CD14-positive monocyte (primary cell): ENCODE measurements at regions not wholly inside any gene's neighbourhood (a gene's known extent, or its start where the extent isn't known, plus 50 kb on each side); places are given as distances from the start of the nearest gene placed in this dataset.

Experiments used
- DNase-seq, 3 donors: peaks; one replicate each; pipeline ENCODE4 v3.0.0-alpha.2; 2011 to 2022
- H2AFZ ChIP-seq: 2 replicates; pipeline ENCODE4 v1.6.0; 2012; ENCODE audit warnings: mild to moderate bottlenecking, low read depth, low read length, inconsistent platforms; ENCODE audit not compliant: insufficient read depth, poor library complexity, severe bottlenecking
- H3K27ac ChIP-seq, 2 donors: 1 replicate in 1 of 2; 2 replicates in 1 of 2; pipeline ENCODE4 v1.5.1; 2012 to 2013; ENCODE audit warnings: low read length in 2 of 2, control low read depth in 1 of 2, inconsistent platforms in 1 of 2, low read depth in 1 of 2, mild to moderate bottlenecking in 1 of 2
- H3K27me3 ChIP-seq, 2 donors: one replicate each; pipeline versions ENCODE4 v1.6.0 to v1.6.1; 2011 to 2013; ENCODE audit warnings: low read length in 2 of 2; ENCODE audit not compliant: control insufficient read depth in 2 of 2, insufficient read depth in 2 of 2
- H3K36me3 ChIP-seq, 2 donors: replicated peaks in 1 of 2; 1 replicate in 1 of 2; 2 replicates in 1 of 2; pipeline versions ENCODE4 v1.5.1 to v1.6.1; 2012 to 2013; ENCODE audit warnings: low read length in 2 of 2, control low read depth in 1 of 2, inconsistent platforms in 1 of 2, mild to moderate bottlenecking in 1 of 2; ENCODE audit not compliant: insufficient read depth in 2 of 2, control insufficient read depth in 1 of 2
- H3K4me1 ChIP-seq, 2 donors: 1 replicate in 1 of 2; 2 replicates in 1 of 2; pipeline versions ENCODE4 v1.5.1 to v1.6.1; 2012 to 2013; ENCODE audit warnings: low read length in 2 of 2, control low read depth in 1 of 2, inconsistent platforms in 1 of 2, mild to moderate bottlenecking in 1 of 2, moderate library complexity in 1 of 2; ENCODE audit not compliant: insufficient read depth in 2 of 2, control insufficient read depth in 1 of 2
- H3K4me2 ChIP-seq: replicated peaks from 2 replicates; pipeline ENCODE3; 2012; ENCODE audit warnings: low read length, moderate library complexity, mild to moderate bottlenecking; ENCODE audit not compliant: poor library complexity, severe bottlenecking; ENCODE audit errors: extremely low read depth
- H3K4me3 ChIP-seq, 3 experiments: fragments of 200-600 bp in 1 of 3; sonication (generic) in 1 of 3; replicated peaks in 1 of 3; 1 replicate in 2 of 3; 2 replicates in 1 of 3; pipeline ENCODE4 v1.5.1; 2011 to 2013; ENCODE audit warnings: low read length in 3 of 3, mild to moderate bottlenecking in 3 of 3, control low read depth in 2 of 3, low read depth in 2 of 3, inconsistent platforms in 1 of 3, moderate library complexity in 1 of 3
- H3K79me2 ChIP-seq: 2 replicates; pipeline ENCODE4 v1.6.0; 2012; ENCODE audit warnings: mild to moderate bottlenecking, control low read depth, inconsistent platforms, low read length, moderate library complexity; ENCODE audit not compliant: insufficient read depth
- H3K9ac ChIP-seq: 2 replicates; pipeline ENCODE4 v1.6.0; 2017; ENCODE audit warnings: low read length, mild to moderate bottlenecking; ENCODE audit not compliant: insufficient read depth, poor library complexity, severe bottlenecking
- H3K9me3 ChIP-seq, 2 donors: replicated peaks in 1 of 2; 1 replicate in 1 of 2; 2 replicates in 1 of 2; pipeline versions ENCODE4 v1.5.1 to v1.6.1; 2012 to 2013; ENCODE audit warnings: low read length in 2 of 2, control low read depth in 1 of 2; ENCODE audit not compliant: control insufficient read depth in 1 of 2, insufficient read depth in 1 of 2
- H4K20me1 ChIP-seq: 2 replicates; pipeline ENCODE4 v1.6.0; 2012; ENCODE audit warnings: mild to moderate bottlenecking, low read length, control low read depth, moderate library complexity; ENCODE audit not compliant: insufficient read depth
- H3K27ac Mint-ChIP-seq, 7 donors: one replicate each; pipeline ENCODE4 v1.8.0; 2020; ENCODE audit warnings: mild to moderate bottlenecking in 7 of 7, mixed read lengths in 7 of 7, moderate library complexity in 6 of 7, inconsistent platforms in 2 of 7
- H3K27me3 Mint-ChIP-seq, 3 donors: one replicate each; pipeline ENCODE4 v1.8.0; 2021 to 2022; ENCODE audit warnings: low read depth in 3 of 3, mild to moderate bottlenecking in 3 of 3, mixed read lengths in 3 of 3, moderate library complexity in 3 of 3, inconsistent platforms in 1 of 3
- H3K36me3 Mint-ChIP-seq, 2 donors: one replicate each; pipeline ENCODE4 v1.8.0; 2020; ENCODE audit warnings: mixed read lengths in 2 of 2, inconsistent platforms in 1 of 2, mild to moderate bottlenecking in 1 of 2
- H3K4me1 Mint-ChIP-seq: one replicate; pipeline ENCODE4 v1.8.0; 2020; ENCODE audit warnings: mild to moderate bottlenecking, mixed read lengths
- H3K4me3 Mint-ChIP-seq, 2 donors: one replicate each; pipeline ENCODE4 v1.8.0; 2020; ENCODE audit warnings: mild to moderate bottlenecking in 2 of 2, mixed read lengths in 2 of 2, moderate library complexity in 1 of 2
- H3K9me3 Mint-ChIP-seq, 7 donors: one replicate each; pipeline ENCODE4 v1.8.0; 2020 to 2022; ENCODE audit warnings: mixed read lengths in 7 of 7, mild to moderate bottlenecking in 6 of 7, moderate library complexity in 6 of 7, inconsistent platforms in 2 of 7
- WGBS: methylation state at CpG from one replicate; pipeline ENCODE4 v1.1.5; 2013; ENCODE audit warnings: missing lambda C conversion rate; ENCODE audit not compliant: insufficient coverage; 5-methylcytosine and 5-hydroxymethylcytosine counted together
- intact Hi-C, 2 donors: fragments of 100-400 bp; cut with micrococcal nuclease; formaldehyde crosslinking; loops; one replicate each; pipeline versions ENCODE4 v1.15.0 to v1.15.1; 2023
- TF ChIP-seq, protein P1 (sequence below): fragments of 200-600 bp; IDR thresholded peaks from one replicate; pipeline ENCODE4 v1.8.0; 2022; ENCODE audit warnings: antibody characterized with exemption, mild to moderate bottlenecking

DNA sequence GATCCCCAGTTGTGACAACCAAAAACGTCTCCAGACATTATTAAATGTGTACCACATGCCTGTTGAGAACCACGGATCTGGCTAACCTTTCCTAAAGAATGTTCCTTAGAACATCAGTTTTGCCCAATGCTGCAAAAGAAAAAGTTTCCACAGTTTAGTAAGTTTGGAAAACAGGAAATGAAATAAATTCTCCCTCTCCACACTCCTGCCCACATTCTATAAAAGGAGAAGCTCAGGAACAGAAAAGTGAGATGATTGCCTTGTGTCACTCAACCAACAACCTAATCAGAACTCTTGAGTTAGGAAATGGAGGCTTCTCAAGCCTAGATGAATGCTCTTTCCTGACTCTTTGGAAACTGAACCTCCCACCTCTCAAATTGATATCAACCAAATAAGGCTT lies 56.1 kb upstream of the NFE2L2 start:
- intact Hi-C loops = no loop called here
- Histone ChIP-seq H4K20me1 (no peaks in the 10 kb centered on the region), H3K27me3 (no peaks in the 10 kb centered on the region), H3K27ac (no peak overlapping the region), H3K36me3 (peaks cover 5 to 18% of the 10 kb centered on the region in 2 donors), H3K79me2 (no peaks in the 10 kb centered on the region), H3K9me3 (no peaks in the 10 kb centered on the region), H3K4me3 (no peak overlapping the region), H3K4me2 (no peak overlapping the region), H3K9ac (no peak overlapping the region), H2AFZ (no peak overlapping the region), H3K4me1 (no peaks in the 10 kb centered on the region)
- TF ChIP-seq, protein P1, sequence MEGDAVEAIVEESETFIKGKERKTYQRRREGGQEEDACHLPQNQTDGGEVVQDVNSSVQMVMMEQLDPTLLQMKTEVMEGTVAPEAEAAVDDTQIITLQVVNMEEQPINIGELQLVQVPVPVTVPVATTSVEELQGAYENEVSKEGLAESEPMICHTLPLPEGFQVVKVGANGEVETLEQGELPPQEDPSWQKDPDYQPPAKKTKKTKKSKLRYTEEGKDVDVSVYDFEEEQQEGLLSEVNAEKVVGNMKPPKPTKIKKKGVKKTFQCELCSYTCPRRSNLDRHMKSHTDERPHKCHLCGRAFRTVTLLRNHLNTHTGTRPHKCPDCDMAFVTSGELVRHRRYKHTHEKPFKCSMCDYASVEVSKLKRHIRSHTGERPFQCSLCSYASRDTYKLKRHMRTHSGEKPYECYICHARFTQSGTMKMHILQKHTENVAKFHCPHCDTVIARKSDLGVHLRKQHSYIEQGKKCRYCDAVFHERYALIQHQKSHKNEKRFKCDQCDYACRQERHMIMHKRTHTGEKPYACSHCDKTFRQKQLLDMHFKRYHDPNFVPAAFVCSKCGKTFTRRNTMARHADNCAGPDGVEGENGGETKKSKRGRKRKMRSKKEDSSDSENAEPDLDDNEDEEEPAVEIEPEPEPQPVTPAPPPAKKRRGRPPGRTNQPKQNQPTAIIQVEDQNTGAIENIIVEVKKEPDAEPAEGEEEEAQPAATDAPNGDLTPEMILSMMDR = no peak
- no peak for DNase-seq
- H3K4me3 Mint-ChIP-seq = no peak overlapping the region
- H3K36me3 Mint-ChIP-seq = peaks cover 22 to 25% of the 10 kb centered on the region in 2 donors
- H3K27me3 Mint-ChIP-seq = no peaks in the 10 kb centered on the region
- H3K9me3 Mint-ChIP-seq = no peaks in the 10 kb centered on the region
- 88% methylated on average over 1 of the region's 2 CpGs for WGBS
- H3K4me1 Mint-ChIP-seq = peaks cover 5% of the 10 kb centered on the region
- H3K27ac Mint-ChIP-seq = no peak overlapping the region

DNA sequence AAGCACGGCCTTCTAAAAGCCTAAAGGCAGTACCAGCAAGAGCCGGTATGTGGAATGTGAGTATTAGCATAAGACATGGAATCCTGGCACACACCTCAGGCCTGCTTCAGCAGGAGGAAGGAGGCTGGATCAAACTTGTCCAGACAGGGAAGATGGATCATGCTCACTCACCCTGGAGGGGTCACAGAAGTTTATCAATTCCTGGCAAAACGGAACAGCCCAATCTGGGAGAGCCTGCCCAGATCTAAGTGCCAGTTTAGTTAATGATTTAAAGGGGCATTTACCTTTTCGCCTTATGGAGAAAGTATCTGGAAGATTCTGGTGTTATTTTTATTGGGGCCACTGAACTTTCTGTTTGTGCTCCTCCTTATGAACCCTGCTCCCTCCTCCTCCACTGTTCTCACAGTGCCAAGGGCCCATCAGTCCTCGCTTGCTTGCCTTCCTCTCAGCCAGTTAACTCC lies 58.3 kb upstream of the NFE2L2 start:
- Histone ChIP-seq H3K27ac (no peak overlapping the region), H3K4me1 (no peaks in the 10 kb centered on the region), H4K20me1 (no peaks in the 10 kb centered on the region), H3K27me3 (no peaks in the 10 kb centered on the region), H3K4me3 (no peak overlapping the region), H3K4me2 (no peak overlapping the region), H3K9ac (no peak overlapping the region), H3K79me2 (no peaks in the 10 kb centered on the region), H3K9me3 (no peaks in the 10 kb centered on the region), H2AFZ (no peak overlapping the region), H3K36me3 (peaks cover 5 to 18% of the 10 kb centered on the region in 2 donors)
- TF ChIP-seq, protein P1 = no peak
- Mint-ChIP-seq H3K27ac (peak overlapping the region in 2 of 7 donors; percentile 2 to 31), H3K4me3 (no peak overlapping the region), H3K9me3 (no peaks in the 10 kb centered on the region), H3K4me1 (peaks cover 5% of the 10 kb centered on the region), H3K36me3 (peaks cover 22 to 25% of the 10 kb centered on the region in 2 donors), H3K27me3 (no peaks in the 10 kb centered on the region)
- intact Hi-C loops = no loop called here
- 100% methylated on average over 3 of the region's 5 CpGs for WGBS
- DNase-seq = no peak
